Epithelial cell of proximal tubule (primary cell): ENCODE measurements at regions not wholly inside any gene's neighbourhood (a gene's known extent, or its start where the extent isn't known, plus 50 kb on each side); places are given as distances from the start of the nearest gene placed in this dataset.

ENCODE experiments used
- DNase-seq: peaks from one replicate; pipeline ENCODE4 v3.0.0-alpha.2; 2011; ENCODE audit warnings: low read depth
- H3K4me3 ChIP-seq: 2 replicates; pipeline ENCODE4 v1.5.1; 2011; ENCODE audit warnings: low read depth, mild to moderate bottlenecking, low read length
- TF ChIP-seq, protein P1 (sequence below): conservative IDR thresholded peaks from 2 replicates; pipeline ENCODE4 v1.5.1; 2012; ENCODE audit warnings: low read depth, mild to moderate bottlenecking, low read length

DNA sequence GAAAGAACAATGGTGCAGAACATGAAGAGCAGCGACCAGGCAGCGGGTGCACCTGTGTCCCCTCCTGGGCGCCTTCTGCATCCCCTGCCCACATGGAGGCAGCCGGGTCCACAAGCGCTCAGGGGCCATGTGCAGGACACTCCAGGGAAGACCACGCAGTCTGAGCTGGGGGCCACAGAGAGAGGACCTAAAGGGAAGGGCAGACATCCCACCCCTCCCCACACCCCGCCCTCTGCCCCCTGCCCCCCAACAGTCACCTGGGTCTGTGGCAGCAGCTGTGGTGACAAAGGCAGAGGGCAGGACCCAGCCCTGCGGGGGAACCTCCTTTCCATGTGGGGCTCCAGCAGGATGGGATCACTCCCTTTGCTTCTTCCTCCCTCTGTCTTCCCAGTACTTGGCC lies 805.7 kb downstream of the CDH9 start:
- DNase-seq: no peak
- TF ChIP-seq, protein P1, sequence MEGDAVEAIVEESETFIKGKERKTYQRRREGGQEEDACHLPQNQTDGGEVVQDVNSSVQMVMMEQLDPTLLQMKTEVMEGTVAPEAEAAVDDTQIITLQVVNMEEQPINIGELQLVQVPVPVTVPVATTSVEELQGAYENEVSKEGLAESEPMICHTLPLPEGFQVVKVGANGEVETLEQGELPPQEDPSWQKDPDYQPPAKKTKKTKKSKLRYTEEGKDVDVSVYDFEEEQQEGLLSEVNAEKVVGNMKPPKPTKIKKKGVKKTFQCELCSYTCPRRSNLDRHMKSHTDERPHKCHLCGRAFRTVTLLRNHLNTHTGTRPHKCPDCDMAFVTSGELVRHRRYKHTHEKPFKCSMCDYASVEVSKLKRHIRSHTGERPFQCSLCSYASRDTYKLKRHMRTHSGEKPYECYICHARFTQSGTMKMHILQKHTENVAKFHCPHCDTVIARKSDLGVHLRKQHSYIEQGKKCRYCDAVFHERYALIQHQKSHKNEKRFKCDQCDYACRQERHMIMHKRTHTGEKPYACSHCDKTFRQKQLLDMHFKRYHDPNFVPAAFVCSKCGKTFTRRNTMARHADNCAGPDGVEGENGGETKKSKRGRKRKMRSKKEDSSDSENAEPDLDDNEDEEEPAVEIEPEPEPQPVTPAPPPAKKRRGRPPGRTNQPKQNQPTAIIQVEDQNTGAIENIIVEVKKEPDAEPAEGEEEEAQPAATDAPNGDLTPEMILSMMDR: no peak
- no peak overlapping the region for H3K4me3 ChIP-seq

DNA sequence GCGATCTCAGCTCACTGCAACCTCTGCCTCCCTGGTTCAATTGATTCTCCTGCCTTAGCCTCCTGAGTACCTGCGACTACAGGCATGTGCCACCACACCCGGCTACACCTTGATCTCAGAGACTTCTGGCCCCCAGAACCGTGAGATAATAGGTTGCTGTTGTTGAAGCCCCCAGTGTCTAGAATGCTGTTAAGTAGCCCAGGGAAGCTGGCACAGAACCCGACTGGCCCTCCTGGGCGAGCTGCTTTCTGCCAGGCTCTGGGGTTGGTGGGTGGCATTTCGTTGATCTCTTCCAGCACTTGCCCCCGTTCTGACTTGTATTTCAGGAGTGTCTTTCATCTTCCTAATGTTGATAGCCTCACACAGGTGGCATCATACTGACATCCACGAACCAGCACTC lies 807.1 kb downstream of the CDH9 start:
- TF ChIP-seq, protein P1: no peak
- no peak overlapping the region for H3K4me3 ChIP-seq
- no peak for DNase-seq

DNA sequence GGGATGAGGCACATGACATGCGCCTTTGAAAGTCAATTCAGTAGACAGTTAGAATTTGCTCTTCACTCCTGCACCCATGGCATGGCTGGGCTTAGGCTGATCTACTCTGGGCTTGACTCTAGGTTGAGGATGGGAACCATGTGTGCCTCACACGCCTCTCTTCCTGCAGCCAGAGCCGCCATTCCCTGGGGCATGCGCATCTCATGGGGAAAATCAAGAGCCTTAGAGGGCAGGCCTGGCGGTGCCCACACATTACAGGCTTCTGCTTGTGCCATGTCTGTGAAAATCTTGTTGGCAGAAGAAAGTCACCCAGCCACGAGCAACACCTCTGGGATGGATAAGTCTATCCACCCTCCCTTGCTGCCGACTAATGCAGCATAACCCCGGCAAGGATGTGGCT lies 808.5 kb downstream of the CDH9 start:
- no peak overlapping the region for H3K4me3 ChIP-seq
- TF ChIP-seq, protein P1: no peak
- no peak for DNase-seq

DNA sequence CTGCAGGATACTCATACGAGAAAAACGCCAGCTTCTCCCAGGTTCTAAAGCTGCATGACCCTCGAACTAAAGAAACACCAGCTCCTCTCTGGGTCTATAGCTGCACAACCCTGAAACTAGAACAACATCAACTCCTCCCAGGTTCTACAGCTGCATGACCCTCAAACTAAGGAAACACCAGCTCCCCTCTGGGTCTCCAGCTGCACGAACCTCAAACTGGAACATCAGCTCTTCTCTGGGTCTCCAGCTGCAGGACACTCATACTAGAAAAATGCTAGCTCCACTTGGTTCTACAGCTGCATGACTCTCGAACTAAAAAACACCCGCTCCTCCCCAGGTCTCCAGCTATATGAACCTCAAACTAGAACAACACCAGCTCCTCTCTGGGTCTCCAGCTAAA lies 811.1 kb downstream of the CDH9 start:
- DNase-seq: no peak

DNA sequence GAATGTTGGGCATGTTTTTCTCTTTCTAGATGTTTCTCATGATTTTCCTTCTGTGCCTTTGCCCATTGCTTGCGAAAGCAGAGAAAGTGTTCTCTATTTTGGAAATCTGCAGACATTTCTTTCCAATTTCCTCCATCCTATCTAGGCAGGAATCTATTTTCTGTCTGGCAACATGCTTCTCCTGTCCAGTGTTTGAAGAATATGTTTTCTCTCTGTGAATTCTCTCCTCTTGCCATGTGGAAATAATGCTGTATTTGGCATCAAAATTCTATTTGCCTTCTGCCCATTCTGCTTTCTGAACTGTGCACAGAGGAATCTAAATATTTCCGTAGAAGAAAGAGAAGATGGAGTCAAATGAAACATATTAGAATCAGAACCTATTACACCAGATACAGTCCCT lies 833.3 kb downstream of the CDH9 start:
- DNase-seq: no peak
- TF ChIP-seq, protein P1: no peak
- no peak overlapping the region for H3K4me3 ChIP-seq

More for the DNA sequence above, 811.1 kb downstream of the CDH9 start:
- TF ChIP-seq, protein P1: no peak
- no peak overlapping the region for H3K4me3 ChIP-seq

DNA sequence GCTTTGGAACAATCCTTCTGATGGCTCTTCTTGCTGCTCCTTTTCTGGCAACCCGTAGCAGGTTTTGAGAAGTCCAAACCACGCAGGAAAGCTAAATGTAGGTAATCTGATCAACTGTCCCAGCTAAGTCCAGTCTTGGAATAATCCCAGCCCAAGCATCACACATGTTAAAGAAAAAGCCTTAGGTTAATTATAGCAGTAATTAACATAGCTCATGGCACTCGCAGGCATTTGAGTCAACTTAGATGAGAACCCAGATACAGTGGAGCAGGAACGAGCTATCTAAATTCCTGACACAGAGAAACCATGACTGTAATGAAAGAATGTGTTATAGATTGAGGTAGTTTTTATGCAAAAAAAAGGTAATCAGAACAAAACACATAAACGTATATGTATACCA lies 844.8 kb downstream of the CDH9 start:
- DNase-seq: no peak
- TF ChIP-seq, protein P1: no peak
- H3K4me3 ChIP-seq: no peak overlapping the region

DNA sequence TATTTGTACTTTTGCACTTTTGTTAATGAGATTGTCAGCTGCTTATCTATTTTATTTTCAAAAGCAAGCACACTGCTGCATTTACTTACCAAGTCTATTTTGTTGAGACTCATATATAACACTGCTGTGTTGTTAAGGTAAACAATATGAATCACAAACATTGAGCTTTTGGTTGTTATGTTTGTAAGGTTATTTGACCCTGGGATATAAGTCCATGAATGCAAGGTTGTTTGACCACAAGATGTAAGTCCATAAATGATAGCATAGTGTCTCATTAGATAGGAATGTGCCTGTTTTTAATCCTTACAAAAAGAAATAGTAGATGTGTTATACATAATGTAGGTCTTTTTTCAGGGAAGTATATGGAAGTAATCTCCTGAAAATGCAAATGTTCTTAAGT lies 845.9 kb downstream of the CDH9 start:
- TF ChIP-seq, protein P1: no peak
- no peak overlapping the region for H3K4me3 ChIP-seq
- DNase-seq: no peak
